ENCODE measurements at regions not wholly inside any gene's neighbourhood (a gene's known extent, or its start where the extent isn't known, plus 50 kb on each side); places are given as distances from the start of the nearest gene placed in this dataset.

DNA sequence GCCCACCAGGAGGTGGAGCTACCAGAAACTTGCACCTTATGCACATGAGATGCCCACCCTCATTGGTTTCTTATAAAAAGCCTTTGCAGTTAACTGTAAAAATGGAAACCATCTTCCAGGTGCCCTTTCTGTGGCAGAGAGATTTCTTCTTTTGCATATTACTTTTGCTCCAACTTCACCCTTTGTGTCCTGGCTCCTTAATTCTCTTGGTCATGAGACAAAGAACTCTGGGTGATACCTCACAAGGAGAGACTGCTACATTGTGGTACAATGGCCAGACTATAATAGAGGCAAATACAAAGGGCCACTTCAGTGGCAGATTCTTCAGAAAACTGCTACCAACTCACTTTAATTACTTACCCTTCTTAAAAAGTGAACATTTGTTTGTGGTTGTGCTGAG lies 76.4 kb upstream of the PTER start:
- H3K27me3 ChIP-seq (ENCODE audit: control insufficient read depth in 2 of 2, insufficient read depth in 2 of 2, low read length in 2 of 2), result no peaks in the 10 kb centered on the region
- ChIA-PET POLR2A (no interaction called here), CTCF (no interaction called here)
- no peaks in the 10 kb centered on the region for H4K20me1 ChIP-seq (replicated peaks; ENCODE audit: control insufficient read depth, extremely low read depth, insufficient read depth, low read length)
- dilution Hi-C loops (cut with MboI; ENCODE audit: extremely low pct_ligation_motif_present, low sequenced_read_pairs), result no loop called here
- intact Hi-C loops (cut with micrococcal nuclease), result no loop called here
- H3K36me3 ChIP-seq (ENCODE audit: control insufficient read depth in 2 of 2, extremely low read depth in 1 of 2, insufficient read depth in 2 of 2, low read length in 2 of 2), result no peaks in the 10 kb centered on the region
- BruUV-seq (replicated peaks), result no TSS peak
- no peak for DNase-seq (ENCODE audit: low read depth, low spot score)
- H3K27ac ChIP-seq (ENCODE audit: insufficient read depth, low read depth, low read length), result no peak overlapping the region
- no peak overlapping the region for H3K9ac ChIP-seq (replicated peaks; ENCODE audit: extremely low read depth, insufficient read depth, low read length)
- TF ChIP-seq FOS (IDR thresholded peaks at IDR 0.05; ENCODE audit: borderline replicate concordance, insufficient read depth, low read length) (no peak), POLR2AphosphoS5 (IDR thresholded peaks at IDR 0.05; ENCODE audit: insufficient read depth, low read depth, low read length) (no peak), JUN (IDR thresholded peaks at IDR 0.05; ENCODE audit: borderline replicate concordance, insufficient read depth, insufficient read length, low read depth) (no peak), MYC (IDR thresholded peaks at IDR 0.05; ENCODE audit: low read depth, low read length) (no peak), EZH2 (IDR thresholded peaks at IDR 0.05; ENCODE audit: borderline replicate concordance, low read depth, low read length, severe bottlenecking) (no peak), GATA2 (IDR thresholded peaks at IDR 0.05; ENCODE audit: insufficient read depth, insufficient read length, low read depth, low read length) (no peak), POLR2A (IDR thresholded peaks at IDR 0.05; ENCODE audit: low read depth, low read length) (no peak)
- TF ChIP-seq, protein P1, sequence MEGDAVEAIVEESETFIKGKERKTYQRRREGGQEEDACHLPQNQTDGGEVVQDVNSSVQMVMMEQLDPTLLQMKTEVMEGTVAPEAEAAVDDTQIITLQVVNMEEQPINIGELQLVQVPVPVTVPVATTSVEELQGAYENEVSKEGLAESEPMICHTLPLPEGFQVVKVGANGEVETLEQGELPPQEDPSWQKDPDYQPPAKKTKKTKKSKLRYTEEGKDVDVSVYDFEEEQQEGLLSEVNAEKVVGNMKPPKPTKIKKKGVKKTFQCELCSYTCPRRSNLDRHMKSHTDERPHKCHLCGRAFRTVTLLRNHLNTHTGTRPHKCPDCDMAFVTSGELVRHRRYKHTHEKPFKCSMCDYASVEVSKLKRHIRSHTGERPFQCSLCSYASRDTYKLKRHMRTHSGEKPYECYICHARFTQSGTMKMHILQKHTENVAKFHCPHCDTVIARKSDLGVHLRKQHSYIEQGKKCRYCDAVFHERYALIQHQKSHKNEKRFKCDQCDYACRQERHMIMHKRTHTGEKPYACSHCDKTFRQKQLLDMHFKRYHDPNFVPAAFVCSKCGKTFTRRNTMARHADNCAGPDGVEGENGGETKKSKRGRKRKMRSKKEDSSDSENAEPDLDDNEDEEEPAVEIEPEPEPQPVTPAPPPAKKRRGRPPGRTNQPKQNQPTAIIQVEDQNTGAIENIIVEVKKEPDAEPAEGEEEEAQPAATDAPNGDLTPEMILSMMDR (IDR thresholded peaks at IDR 0.05; ENCODE audit: extremely low read depth in 1 of 2, insufficient read depth in 1 of 2, low read depth in 1 of 2, low read length in 2 of 2), result no peak
- TF ChIP-seq, protein P2, sequence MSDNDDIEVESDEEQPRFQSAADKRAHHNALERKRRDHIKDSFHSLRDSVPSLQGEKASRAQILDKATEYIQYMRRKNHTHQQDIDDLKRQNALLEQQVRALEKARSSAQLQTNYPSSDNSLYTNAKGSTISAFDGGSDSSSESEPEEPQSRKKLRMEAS (IDR thresholded peaks at IDR 0.05; ENCODE audit: insufficient read depth, insufficient read length), result no peak
- no peak overlapping the region for H3K4me3 ChIP-seq (replicated peaks in 1 of 3; ENCODE audit: insufficient read depth in 1 of 3, low read depth in 1 of 3, low read length in 3 of 3)
- H2AFZ ChIP-seq (ENCODE audit: low read depth, low read length), result no peak overlapping the region
- no peaks in the 10 kb centered on the region for H3K9me1 ChIP-seq (replicated peaks; ENCODE audit: control insufficient read depth, extremely low read depth, insufficient read depth, low read length)
- no peaks in the 10 kb centered on the region for H3K9me3 ChIP-seq (replicated peaks; ENCODE audit: control insufficient read depth, insufficient read depth, low read length)
- H3K4me2 ChIP-seq (ENCODE audit: insufficient read depth, low read length), result no peak overlapping the region
- no peak for FAIRE-seq
- no peaks in the 10 kb centered on the region for H3K4me1 ChIP-seq (ENCODE audit: control insufficient read depth, extremely low read depth, insufficient read depth, low read length)
- no peaks in the 10 kb centered on the region for H3K79me2 ChIP-seq (ENCODE audit: control insufficient read depth, insufficient read depth, low read length)

Data from endothelial cell of umbilical vein (primary cell).